HG03439 (cell line): ENCODE measurements at regions not wholly inside any gene's neighbourhood (a gene's known extent, or its start where the extent isn't known, plus 50 kb on each side); places are given as distances from the start of the nearest gene placed in this dataset.

Experiments used
- ATAC-seq: cut with Tn5 transposase; IDR thresholded peaks from one replicate; pipeline ENCODE4 v1.9.1; 2021; ENCODE audit warnings: mild to moderate bottlenecking, moderate library complexity; ENCODE audit not compliant: unreplicated experiment

DNA sequence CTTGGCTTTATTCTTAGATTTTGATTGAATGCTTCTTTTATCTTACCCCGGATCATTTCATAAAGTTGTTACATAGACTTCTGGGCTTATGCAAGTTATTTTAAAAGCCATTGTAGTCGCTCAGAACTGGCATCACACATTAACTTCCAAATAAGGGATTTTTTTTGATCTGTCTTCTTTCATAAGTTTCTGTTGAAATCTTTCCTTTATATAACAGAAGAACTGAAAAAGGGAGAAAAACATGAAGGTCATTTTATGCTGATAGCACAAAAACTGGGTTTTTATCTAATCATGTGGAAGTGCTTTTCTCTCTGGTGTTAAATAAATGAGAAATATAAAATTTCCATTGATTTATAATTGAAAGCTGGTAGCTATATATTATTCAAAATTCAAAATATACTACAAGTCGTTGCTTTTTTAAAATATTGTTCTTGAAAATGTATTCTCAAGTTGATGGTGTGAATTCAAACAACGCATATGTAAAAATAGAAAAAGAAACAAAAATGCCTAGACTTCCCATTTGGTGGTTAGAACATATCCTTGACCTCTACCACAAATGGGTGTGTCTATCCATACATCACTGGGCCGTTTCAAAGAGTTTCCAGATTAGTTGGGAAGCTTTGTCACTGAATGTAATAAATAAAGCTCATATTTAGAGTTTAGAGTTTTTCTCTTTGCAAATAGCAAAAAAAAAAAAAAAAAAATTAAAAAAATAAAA is 258.3 kb upstream of the ZPLD1 start:
- ATAC-seq: no peak

DNA sequence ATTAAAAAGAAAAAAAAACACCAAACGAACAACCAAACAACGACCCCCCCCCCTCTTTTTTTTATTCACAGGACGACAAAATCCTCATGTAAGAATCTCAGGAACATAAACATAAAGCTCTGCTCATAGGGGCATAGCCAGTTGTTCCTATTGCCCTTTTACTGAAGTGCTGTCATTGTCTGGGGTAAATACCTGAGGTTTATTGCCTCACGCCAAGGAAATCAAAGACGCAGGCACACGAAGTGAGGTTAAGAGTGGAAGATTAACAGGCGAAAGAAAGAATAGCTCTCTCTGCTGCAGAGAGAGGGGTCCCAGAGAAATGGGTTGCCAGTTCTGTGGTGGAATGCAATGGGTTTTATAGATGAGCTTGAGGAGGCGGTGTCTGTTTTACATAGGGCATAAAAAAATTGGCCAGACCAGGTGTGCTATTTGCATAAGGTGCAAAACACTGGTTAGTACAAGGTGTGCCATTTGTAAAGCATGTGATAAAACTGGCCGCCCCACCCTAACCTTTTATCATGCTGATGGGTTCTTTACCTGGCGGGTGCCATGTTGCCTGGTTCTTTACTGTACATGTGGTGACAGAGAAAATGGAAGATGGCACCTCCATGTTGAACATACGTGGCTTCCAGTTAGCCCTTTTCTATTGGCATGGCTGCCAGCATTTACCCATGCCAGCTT is 257.6 kb upstream of the ZPLD1 start:
- no peak for ATAC-seq

GRCh38 chr3:102178817-102179216 is 256.0 kb upstream of the ZPLD1 start:
- no peak for ATAC-seq

DNA sequence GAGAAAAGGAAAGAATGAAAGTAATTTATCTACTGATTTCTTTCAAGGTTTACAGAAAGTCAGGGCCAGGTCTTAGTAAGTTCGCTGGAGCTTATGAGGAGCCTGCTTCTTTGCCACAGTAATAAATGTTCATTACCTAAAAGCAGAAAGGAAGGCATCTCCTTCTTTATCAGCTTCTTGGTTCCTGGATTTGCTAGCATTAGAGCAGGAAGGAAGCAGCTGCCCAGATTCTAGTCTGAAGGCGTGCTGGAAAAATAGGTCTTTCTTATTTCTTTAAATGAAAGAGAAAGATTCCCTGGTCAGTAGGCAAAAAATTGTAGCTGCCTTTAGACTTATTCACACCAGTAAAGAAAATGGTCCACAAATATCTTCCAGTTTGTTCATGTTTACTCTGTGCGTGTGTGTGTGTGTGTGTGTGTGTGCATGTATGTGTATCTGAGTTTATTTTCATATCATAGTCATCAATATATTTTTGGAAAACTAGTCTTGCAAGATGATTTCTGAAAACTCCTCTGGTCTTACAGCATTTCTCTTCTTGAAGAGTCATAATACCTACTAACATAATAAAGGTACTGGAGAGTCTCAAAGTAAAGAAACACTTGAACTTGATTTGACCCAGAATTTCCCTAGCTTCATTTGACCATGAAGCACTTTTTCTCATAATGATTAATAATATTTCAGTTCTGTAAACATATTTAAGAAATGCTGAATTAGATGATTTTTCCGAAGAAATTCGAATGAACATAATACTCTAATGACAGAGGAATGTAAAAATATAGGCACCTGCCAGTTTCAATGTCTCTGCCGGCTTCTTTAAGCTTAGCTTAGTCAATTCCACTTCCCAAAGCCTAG is 255.3 kb upstream of the ZPLD1 start:
- no peak for ATAC-seq

DNA sequence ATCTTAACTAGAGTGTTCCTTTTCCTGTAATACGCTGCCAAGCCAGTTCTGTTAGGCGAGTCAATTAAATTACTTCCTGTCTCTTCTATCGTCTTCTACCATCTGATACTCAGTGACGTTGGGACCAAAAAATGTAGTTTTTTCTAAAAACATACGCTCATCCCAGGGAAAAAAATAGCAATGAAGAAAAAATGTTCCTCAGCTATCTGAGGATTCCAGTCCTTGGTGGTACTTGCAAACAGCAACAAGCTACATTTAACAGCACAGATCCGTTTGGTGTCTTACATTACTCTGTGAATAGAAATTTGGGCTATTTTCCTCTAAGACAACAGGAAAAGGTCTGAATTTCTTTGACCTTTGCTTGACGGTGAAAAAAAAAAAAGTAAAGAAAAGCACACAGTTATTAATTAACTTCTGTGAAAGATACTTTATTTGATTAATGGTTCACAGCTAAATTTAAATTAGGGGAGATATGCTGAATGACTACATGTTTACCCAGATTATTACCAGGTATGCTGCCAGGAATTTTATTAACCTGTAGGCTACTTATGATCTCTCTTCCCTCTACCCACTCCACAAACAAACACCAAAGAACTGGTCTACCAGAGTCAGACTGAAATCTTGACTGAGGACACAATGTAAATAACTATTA is 254.4 kb upstream of the ZPLD1 start:
- no peak for ATAC-seq

DNA sequence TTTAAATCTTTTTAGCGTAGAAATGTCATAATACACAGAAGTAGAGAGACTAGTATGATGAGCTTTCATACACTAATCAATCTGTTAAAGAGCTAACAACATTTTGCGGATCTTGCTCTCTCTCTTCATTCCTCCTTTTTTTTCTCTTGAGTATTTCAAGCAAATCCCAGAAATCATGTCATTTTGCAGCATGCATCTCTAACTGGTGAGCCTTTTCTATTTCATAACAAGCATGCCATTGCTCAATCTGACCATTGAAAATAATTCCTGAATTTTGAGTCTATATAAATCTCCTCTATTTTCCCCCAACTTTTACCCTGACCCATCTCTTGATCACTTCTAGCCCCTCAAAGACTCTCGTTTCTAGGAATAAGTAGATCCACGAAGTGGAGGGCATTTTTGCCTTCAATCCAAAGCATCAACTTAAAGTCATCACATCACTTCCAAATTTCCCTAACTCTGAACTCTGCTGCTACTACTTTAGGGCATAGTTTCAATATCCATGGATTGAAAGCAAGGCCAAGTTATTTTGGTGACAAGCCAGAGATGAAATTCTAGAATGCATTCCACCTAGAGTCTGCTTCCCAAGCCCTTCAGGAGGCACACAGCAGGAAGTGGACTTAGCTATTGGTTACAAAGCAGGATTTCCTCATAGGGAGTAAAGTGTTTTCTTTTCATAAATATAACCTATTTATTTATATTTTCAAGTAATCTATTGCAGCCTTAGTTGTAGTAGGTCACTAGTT is 253.5 kb upstream of the ZPLD1 start:
- ATAC-seq: no peak

DNA sequence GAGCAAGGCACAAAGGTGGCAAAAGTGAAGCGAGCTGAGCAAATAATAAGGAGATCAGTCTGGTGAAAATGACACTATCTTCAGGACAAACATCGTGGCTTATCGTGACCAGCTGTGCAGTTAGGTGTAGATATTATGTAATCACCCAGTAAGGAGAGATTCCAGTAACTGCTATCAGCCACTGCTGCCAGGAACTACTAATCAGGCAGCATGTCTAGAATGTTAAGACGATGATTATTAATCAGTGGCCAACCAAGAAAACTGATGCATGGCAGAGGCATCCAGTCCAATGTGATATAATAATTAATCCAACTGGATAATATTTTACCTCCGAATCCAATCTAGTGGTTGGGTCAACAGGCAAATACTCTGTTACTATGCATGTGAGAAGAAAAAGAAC is 252.7 kb upstream of the ZPLD1 start:
- no peak for ATAC-seq

DNA sequence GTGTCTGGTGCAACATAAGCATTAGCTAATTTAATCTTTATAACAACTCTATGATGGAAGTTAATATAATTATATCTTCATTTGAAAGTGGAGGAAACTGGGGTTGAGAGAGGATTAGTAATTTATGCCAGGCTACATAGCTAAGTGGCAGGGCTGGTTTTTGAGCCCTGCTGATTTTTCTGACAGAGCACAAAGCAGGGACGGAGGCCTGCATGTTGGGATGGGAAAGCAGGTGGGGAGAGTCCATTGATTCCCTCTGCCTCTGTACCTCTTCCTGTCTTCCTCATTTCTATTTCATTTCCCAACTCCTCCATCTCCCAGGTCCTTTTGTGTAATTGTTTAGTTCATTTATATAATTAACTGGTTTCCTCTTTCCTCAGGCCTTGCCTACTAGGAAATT is 251.6 kb upstream of the ZPLD1 start:
- ATAC-seq: no peak

DNA sequence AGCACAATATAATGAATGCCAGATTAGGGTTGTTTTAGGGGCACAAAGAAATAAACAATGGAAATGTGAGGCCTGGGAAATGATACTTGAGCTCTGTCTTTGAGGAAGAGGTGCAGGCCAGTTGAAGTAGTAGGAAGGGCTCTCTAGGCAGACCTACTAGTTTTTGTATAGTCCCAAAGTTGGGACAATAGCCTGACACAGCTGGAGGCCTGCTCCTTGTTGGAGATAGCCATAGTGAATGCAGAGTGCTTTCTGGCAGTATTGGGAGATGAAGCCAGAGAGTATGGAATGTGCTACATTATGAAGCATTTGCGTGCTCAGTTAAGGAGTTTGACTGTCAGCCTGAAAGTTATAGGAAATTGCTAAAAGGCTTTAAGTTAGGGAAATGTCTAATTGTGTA is 251.2 kb upstream of the ZPLD1 start:
- ATAC-seq: no peak

DNA sequence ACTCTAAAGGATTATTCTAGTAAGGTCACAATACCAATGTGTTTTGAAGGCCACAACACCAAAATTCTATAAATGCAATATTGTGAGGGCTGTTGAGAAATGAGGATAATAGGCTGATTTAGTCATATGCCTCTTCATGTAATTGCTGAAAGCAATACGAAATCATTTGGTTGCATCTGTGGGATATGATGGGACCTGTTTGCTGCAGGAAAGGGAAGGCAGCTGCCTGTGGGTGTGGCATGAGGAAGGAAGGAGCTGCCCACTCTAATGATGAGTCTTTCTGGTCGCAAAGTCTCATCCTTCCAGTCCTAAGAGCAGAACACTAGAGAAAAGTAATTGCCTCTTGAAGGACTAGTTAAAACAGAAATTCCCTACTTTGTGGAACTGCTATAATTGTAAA is 245.3 kb upstream of the ZPLD1 start:
- no peak for ATAC-seq

- no peak for ATAC-seq
These were observed 244.7 kb upstream of the ZPLD1 start for GRCh38 chr3:102189956-102190723.

- ATAC-seq: no peak
These were observed 242.2 kb upstream of the ZPLD1 start for GRCh38 chr3:102192575-102192974.

DNA sequence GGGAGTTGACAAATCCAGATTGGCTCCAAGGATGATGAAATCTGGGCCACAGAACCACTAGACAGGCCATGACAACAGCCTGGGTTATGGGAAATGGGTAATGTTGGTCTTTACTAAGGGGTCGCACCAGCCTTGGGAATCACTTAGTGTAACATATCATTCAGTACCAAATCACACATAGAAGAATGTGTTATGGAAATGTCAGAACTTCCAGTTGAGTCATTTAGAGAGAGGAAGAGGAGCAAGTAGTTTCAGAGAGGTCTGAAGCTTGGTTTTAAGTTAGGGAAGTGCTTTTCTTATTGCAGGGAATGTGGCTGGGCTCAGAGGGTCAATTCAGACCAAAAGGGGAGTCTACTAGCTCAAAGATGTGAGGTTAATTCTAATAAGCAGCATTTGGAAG is 241.6 kb upstream of the ZPLD1 start:
- no peak for ATAC-seq

DNA sequence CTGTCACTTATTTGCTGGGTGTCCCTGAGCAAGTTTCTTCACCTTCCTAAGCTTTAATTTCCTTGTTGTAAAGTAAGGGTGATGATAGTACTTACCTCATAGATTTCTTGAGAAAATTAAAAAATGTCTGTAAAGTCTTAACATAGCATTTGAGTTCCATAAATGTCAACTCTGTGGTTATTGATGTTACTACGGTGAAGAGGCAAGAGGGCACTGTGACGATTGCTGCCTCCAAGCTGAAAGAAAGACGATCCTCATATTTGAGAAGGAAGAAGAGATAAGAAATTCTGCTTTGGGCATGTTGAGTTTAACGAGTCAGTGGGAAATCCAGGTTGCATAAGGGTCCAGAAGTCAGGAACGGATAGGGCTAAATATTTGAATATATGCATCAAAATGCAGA is 240.8 kb upstream of the ZPLD1 start:
- ATAC-seq: no peak

DNA sequence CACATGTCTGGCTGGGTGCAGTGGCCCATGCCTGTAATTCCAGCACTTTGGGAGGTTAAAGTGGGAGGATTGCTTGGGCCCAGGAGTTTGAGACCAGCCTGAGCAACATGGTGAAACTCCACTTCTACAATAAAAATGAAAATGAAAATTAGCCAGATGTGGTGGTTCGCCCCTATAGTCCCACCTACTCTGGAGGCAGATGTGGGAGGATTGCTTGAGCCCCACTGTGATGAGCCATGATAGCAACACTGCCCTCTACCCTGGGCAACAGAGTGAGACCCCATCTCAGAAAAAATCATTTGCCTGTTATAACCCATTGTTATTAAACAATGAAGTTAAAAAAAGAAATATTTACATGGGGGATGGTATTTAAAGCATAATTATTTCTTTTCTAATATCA is 240.1 kb upstream of the ZPLD1 start:
- ATAC-seq: no peak

DNA sequence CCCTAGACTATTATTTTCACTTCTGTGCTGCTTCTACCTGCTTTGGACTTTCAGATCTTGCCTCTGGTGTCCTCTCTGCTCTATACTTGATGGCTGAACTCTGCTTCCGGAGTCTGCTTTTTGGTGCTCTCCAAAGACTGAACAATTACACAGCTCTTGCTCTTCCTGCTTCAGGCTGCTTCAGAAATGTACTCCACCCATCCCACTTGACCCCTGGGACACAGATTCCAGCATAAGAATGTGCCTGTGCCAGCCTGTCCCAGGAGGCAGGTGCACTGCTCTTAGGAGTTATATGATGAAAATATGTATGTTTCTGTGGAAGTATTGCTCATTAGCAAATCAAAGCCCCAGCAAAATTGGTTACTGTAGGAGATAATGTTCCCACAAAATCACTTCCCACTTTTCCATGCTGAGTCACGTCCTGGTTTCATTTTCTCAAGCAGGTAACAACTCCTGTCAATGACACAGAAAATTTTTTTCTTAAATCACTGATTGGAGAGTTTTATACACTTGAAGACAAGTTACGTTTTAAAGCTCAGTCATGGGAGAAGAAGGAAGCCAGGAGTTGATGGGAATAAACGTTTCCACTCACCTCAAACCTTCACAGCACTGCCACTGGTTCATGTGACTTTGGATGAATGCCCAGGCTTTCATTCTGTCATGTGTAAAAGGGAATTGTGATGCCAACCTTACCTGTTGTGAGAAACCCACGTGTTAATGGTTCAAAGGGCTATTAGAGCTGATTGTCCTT is 239.4 kb upstream of the ZPLD1 start:
- no peak for ATAC-seq

GRCh38 chr3:102200126-102200525 is 234.7 kb upstream of the ZPLD1 start:
- ATAC-seq: no peak

- ATAC-seq: no peak
These were observed 234.3 kb upstream of the ZPLD1 start for GRCh38 chr3:102200560-102200959.

- no peak for ATAC-seq
These were observed 229.2 kb upstream of the ZPLD1 start for GRCh38 chr3:102205647-102206046.
